ENCODE measurements at regions not wholly inside any gene's neighbourhood (a gene's known extent, or its start where the extent isn't known, plus 50 kb on each side); places are given as distances from the start of the nearest gene placed in this dataset.
A peak's percentile ranks its signal among the peaks of the same experiment; 100 is the strongest.

GRCh38 chr3:34584971-34585370 is 786.5 kb downstream of the PDCD6IP start:
- H3K4me3 ChIP-seq (replicated peaks in 1 of 2; ENCODE audit: low read depth in 2 of 2, low read length in 2 of 2), result no peak overlapping the region
- TF ChIP-seq, protein P1, sequence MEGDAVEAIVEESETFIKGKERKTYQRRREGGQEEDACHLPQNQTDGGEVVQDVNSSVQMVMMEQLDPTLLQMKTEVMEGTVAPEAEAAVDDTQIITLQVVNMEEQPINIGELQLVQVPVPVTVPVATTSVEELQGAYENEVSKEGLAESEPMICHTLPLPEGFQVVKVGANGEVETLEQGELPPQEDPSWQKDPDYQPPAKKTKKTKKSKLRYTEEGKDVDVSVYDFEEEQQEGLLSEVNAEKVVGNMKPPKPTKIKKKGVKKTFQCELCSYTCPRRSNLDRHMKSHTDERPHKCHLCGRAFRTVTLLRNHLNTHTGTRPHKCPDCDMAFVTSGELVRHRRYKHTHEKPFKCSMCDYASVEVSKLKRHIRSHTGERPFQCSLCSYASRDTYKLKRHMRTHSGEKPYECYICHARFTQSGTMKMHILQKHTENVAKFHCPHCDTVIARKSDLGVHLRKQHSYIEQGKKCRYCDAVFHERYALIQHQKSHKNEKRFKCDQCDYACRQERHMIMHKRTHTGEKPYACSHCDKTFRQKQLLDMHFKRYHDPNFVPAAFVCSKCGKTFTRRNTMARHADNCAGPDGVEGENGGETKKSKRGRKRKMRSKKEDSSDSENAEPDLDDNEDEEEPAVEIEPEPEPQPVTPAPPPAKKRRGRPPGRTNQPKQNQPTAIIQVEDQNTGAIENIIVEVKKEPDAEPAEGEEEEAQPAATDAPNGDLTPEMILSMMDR (IDR thresholded peaks at IDR 0.05; ENCODE audit: low read depth, low read length), result no peak
- DNase-seq (ENCODE audit: low read depth in 2 of 2), result no peak

GRCh38 chr3:34599595-34599994 is 801.2 kb downstream of the PDCD6IP start:
- no peak overlapping the region for H3K4me3 ChIP-seq (replicated peaks in 1 of 2; ENCODE audit: low read depth in 2 of 2, low read length in 2 of 2)
- TF ChIP-seq, protein P1 (IDR thresholded peaks at IDR 0.05; ENCODE audit: low read depth, low read length), result no peak
- DNase-seq (ENCODE audit: low read depth in 2 of 2), result no peak

DNA sequence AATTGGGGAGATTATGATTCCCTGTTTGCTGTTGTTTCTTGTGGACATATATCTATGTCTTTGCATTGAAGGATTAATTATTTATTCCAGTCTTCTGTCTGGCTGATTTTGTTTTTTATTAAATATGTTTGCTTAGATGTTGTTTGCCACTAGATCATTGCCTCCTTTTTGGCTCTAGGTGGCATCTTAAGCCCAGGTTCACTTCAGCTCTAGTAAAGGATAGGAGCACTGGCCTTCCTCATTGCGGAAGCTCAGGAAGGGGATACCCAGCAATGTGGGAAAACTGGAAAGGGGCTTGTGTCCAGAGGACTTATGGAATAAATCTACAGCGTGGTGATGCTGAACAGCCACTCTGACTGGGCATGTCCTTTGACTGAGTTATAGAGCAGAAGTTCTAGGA is 821.6 kb downstream of the PDCD6IP start:
- DNase-seq (ENCODE audit: low read depth in 2 of 2), result peak in 1 of 2 donors; percentile 2
- H3K4me3 ChIP-seq (replicated peaks in 1 of 2; ENCODE audit: low read depth in 2 of 2, low read length in 2 of 2), result no peak overlapping the region
- TF ChIP-seq, protein P1 (IDR thresholded peaks at IDR 0.05; ENCODE audit: low read depth, low read length), result no peak

- H3K4me3 ChIP-seq (replicated peaks in 1 of 2; ENCODE audit: low read depth in 2 of 2, low read length in 2 of 2), result no peak overlapping the region
- TF ChIP-seq, protein P1 (IDR thresholded peaks at IDR 0.05; ENCODE audit: low read depth, low read length), result no peak
- DNase-seq (ENCODE audit: low read depth in 2 of 2), result no peak
Observed at GRCh38 chr3:34626699-34627098, 828.3 kb downstream of the PDCD6IP start.

GRCh38 chr3:34634939-34635338 is 836.5 kb downstream of the PDCD6IP start:
- DNase-seq (ENCODE audit: low read depth in 2 of 2), result no peak
- TF ChIP-seq, protein P1 (IDR thresholded peaks at IDR 0.05; ENCODE audit: low read depth, low read length), result no peak
- H3K4me3 ChIP-seq (replicated peaks in 1 of 2; ENCODE audit: low read depth in 2 of 2, low read length in 2 of 2), result no peak overlapping the region

- no peak for DNase-seq (ENCODE audit: low read depth in 2 of 2)
- TF ChIP-seq, protein P1 (IDR thresholded peaks at IDR 0.05; ENCODE audit: low read depth, low read length), result no peak
Observed at GRCh38 chr3:34635352-34635850, 837.0 kb downstream of the PDCD6IP start.

GRCh38 chr3:34646911-34647460 is 848.6 kb downstream of the PDCD6IP start:
- TF ChIP-seq, protein P1 (IDR thresholded peaks at IDR 0.05; ENCODE audit: low read depth, low read length), result no peak
- H3K4me3 ChIP-seq (replicated peaks in 1 of 2; ENCODE audit: low read depth in 2 of 2, low read length in 2 of 2), result no peak overlapping the region
- DNase-seq (ENCODE audit: low read depth in 2 of 2), result no peak

More at GRCh38 chr3:34635352-34635850, 837.0 kb downstream of the PDCD6IP start:
- H3K4me3 ChIP-seq (replicated peaks in 1 of 2; ENCODE audit: low read depth in 2 of 2, low read length in 2 of 2), result no peak overlapping the region
